ENCODE measurements at regions not wholly inside any gene's neighbourhood (a gene's known extent, or its start where the extent isn't known, plus 50 kb on each side); places are given as distances from the start of the nearest gene placed in this dataset.

GRCh38 chr2:6554466-6554865 is 311.2 kb downstream of the CMPK2 start:
- in situ Hi-C loops (cut with HindIII; ENCODE audit: low pct_unique_long_range_greater_than_20kb, low sequenced_read_pairs), result no loop called here
- no peak for TF ChIP-seq JUND (IDR thresholded peaks at IDR 0.05; ENCODE audit: low read depth)
- DNase-seq (ENCODE audit: low read depth in 1 of 2, low spot score in 1 of 2), result no peak

- DNase-seq (ENCODE audit: low read depth in 1 of 2, low spot score in 1 of 2), result no peak
- in situ Hi-C loops (cut with HindIII; ENCODE audit: low pct_unique_long_range_greater_than_20kb, low sequenced_read_pairs), result no loop called here
Measured at GRCh38 chr2:6556755-6557154, 309.0 kb downstream of the CMPK2 start.

DNA sequence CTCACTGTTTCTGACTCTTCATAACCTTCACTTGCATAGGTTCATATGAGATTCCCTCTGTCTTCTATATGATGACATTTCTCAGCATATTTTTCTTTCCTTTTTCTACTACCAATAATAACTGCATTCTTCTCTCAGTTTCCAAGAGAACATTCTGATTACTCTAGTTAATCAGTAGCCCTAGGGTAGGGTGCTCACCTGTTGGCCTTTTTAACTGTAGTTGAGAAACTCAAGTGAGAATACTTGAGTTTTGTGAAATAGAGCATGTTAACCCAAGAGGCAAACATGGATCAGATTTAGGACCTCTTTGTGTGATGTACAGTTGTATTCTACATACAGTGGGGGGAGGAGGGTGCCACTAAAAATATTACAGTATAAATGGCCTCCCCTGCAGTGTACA is 308.0 kb downstream of the CMPK2 start:
- in situ Hi-C loops (cut with HindIII; ENCODE audit: low pct_unique_long_range_greater_than_20kb, low sequenced_read_pairs), result no loop called here
- no peak for TF ChIP-seq JUND (IDR thresholded peaks at IDR 0.05; ENCODE audit: low read depth)
- DNase-seq (ENCODE audit: low read depth in 1 of 2, low spot score in 1 of 2), result no peak

More at GRCh38 chr2:6556755-6557154, 309.0 kb downstream of the CMPK2 start:
- TF ChIP-seq JUND (IDR thresholded peaks at IDR 0.05; ENCODE audit: low read depth), result no peak

DNA sequence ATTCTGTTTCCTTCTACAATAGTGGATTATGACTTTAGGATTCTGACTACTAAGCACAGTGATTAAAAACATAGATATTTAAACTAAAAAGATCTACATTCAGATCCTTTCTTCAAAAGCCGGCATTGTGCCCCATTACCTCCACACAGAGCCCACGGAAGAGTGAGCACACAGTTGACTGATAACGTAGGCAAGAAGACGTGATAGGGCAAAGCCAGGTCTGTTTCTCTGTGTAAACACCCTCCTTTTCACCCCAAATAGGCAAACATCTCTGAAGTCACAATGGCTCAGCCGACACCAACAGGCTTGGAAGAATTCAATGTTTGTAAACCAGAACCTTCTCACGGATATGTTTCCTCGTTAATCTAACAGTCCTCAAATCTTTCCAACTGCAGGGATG is 302.9 kb downstream of the CMPK2 start:
- in situ Hi-C loops (cut with HindIII; ENCODE audit: low pct_unique_long_range_greater_than_20kb, low sequenced_read_pairs), result no loop called here
- TF ChIP-seq JUND (IDR thresholded peaks at IDR 0.05; ENCODE audit: low read depth), result no peak
- no peak for DNase-seq (ENCODE audit: low read depth in 1 of 2, low spot score in 1 of 2)

GRCh38 chr2:6564326-6564725 is 301.4 kb downstream of the CMPK2 start:
- no peak for DNase-seq (ENCODE audit: low read depth in 1 of 2, low spot score in 1 of 2)
- in situ Hi-C loops (cut with HindIII; ENCODE audit: low pct_unique_long_range_greater_than_20kb, low sequenced_read_pairs), result no loop called here
- TF ChIP-seq JUND (IDR thresholded peaks at IDR 0.05; ENCODE audit: low read depth), result no peak

- no peak for TF ChIP-seq JUND (IDR thresholded peaks at IDR 0.05; ENCODE audit: low read depth)
- DNase-seq (ENCODE audit: low read depth in 1 of 2, low spot score in 1 of 2), result no peak
- in situ Hi-C loops (cut with HindIII; ENCODE audit: low pct_unique_long_range_greater_than_20kb, low sequenced_read_pairs), result no loop called here
Measured at GRCh38 chr2:6574121-6574520, 291.6 kb downstream of the CMPK2 start.

DNA sequence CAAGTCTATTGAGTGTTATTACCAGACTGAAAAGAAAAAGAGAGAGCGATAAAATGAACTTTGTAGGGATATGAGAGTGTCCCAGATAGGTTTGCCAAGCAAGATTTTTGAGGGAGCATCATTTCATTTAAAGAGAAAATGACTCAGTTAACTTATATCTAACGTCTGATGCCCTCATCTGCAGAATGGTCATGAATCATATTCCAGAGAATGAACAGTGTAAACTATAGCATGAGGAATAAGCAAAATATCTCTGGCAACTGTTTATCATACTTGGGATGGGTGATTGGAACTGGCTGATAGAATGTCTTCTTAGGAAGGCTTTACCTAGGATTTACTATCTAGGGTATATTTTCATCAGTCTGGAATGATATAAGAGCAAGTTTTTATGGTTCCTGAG is 289.4 kb downstream of the CMPK2 start:
- no peak for DNase-seq (ENCODE audit: low read depth in 1 of 2, low spot score in 1 of 2)
- no peak for TF ChIP-seq JUND (IDR thresholded peaks at IDR 0.05; ENCODE audit: low read depth)
- in situ Hi-C loops (cut with HindIII; ENCODE audit: low pct_unique_long_range_greater_than_20kb, low sequenced_read_pairs), result no loop called here

DNA sequence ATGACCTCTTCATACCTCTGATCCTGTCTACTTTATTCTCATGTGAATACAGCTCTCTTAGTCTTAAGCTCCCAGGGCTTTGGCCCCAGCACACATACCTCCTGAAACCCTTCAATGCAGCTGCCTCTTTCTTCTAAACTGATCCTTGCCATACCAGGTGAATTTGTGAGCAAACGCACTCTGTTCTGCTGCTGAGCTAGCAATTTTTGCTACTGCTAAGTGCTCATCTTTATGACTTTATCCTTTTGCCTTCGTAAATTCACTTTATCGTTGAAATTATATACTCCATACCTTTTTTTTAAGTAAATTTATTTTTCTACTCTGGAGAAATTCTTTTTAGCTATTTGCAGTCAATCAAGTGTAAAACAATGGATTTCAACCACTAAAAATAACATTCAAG is 287.7 kb downstream of the CMPK2 start:
- no peak for DNase-seq (ENCODE audit: low read depth in 1 of 2, low spot score in 1 of 2)
- no peak for TF ChIP-seq JUND (IDR thresholded peaks at IDR 0.05; ENCODE audit: low read depth)
- in situ Hi-C loops (cut with HindIII; ENCODE audit: low pct_unique_long_range_greater_than_20kb, low sequenced_read_pairs), result no loop called here

DNA sequence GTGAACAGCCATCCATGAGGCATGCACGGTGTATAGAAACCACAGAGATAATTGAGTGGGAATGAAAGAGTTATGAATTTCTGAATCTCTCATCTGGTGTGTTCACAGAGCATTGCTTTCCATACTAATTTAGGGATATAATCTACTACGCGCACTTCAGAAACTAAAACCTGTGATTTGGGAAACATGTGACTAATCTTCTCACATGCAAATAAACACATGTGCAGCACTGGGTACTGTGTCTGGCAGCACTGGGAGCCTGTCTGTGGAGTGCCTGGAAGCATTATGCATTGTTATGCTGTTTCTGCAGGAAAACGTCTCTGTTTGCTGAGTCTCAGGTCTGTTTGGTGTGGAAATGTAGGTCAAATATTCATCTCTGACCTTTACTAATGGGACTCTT is 287.3 kb downstream of the CMPK2 start:
- TF ChIP-seq JUND (IDR thresholded peaks at IDR 0.05; ENCODE audit: low read depth), result no peak
- no peak for DNase-seq (ENCODE audit: low read depth in 1 of 2, low spot score in 1 of 2)
- in situ Hi-C loops (cut with HindIII; ENCODE audit: low pct_unique_long_range_greater_than_20kb, low sequenced_read_pairs), result no loop called here

DNA sequence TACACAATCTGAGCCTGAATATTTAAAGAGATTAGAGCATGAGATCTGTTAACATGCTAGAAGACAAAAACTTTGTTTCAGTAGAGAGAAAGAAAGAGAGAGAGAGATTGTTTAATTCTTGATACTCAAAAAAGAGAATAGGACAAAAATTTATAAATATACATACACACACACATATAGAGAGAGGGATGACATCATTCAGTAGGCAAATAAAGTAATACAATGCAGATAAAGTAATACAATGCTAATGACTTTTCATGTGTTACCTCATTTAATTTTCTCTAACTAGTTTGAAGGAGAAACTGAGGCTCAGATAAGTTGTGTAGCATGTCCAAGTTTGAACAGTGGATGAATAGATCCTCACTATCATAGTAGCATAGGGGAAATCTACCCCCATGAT is 286.4 kb downstream of the CMPK2 start:
- in situ Hi-C loops (cut with HindIII; ENCODE audit: low pct_unique_long_range_greater_than_20kb, low sequenced_read_pairs), result no loop called here
- no peak for DNase-seq (ENCODE audit: low read depth in 1 of 2, low spot score in 1 of 2)
- TF ChIP-seq JUND (IDR thresholded peaks at IDR 0.05; ENCODE audit: low read depth), result no peak

DNA sequence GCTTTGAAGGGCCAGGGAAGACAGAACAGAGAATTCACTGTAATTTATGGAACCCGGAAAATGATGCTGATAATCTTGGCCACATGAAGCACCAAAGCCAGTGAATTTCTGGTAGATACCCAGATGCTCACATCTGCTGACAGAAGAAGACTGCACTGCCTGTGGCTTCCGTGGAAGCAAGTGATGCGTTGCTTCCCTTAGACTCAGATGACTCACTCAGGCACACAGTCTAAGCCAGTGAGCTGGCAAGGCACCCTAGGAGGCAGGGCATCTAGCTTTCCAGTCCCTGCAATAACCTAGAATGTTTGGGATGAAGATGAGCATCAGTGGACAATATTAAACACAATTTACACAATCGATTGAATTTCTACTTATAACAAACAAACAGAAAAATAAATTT is 284.7 kb downstream of the CMPK2 start:
- no peak for DNase-seq (ENCODE audit: low read depth in 1 of 2, low spot score in 1 of 2)
- no peak for TF ChIP-seq JUND (IDR thresholded peaks at IDR 0.05; ENCODE audit: low read depth)
- in situ Hi-C loops (cut with HindIII; ENCODE audit: low pct_unique_long_range_greater_than_20kb, low sequenced_read_pairs), result no loop called here

- no peak for DNase-seq (ENCODE audit: low read depth in 1 of 2, low spot score in 1 of 2)
- TF ChIP-seq JUND (IDR thresholded peaks at IDR 0.05; ENCODE audit: low read depth), result no peak
- in situ Hi-C loops (cut with HindIII; ENCODE audit: low pct_unique_long_range_greater_than_20kb, low sequenced_read_pairs), result no loop called here
Measured at GRCh38 chr2:6589150-6589549, 276.6 kb downstream of the CMPK2 start.

DNA sequence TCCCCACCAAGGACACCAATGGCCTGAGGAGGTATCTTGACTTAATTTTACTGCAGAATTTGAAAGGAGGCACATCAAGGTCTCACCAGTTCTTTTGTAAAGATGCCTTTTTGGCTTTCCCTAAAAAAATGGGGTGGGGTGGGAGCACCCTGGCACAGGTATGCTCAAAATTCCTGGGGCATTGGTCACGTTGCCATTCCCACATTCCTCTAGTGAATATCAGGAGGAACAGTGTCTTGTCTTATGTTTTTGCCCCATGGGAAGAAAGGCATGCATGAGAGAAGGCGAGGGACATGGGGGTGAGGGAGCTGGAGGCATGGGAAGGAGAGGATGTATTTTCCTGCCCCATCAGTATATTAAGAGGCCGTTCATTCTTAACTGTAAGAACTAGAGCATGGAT is 275.3 kb downstream of the CMPK2 start:
- no peak for DNase-seq (ENCODE audit: low read depth in 1 of 2, low spot score in 1 of 2)
- TF ChIP-seq JUND (IDR thresholded peaks at IDR 0.05; ENCODE audit: low read depth), result no peak
- in situ Hi-C loops (cut with HindIII; ENCODE audit: low pct_unique_long_range_greater_than_20kb, low sequenced_read_pairs), result no loop called here

DNA sequence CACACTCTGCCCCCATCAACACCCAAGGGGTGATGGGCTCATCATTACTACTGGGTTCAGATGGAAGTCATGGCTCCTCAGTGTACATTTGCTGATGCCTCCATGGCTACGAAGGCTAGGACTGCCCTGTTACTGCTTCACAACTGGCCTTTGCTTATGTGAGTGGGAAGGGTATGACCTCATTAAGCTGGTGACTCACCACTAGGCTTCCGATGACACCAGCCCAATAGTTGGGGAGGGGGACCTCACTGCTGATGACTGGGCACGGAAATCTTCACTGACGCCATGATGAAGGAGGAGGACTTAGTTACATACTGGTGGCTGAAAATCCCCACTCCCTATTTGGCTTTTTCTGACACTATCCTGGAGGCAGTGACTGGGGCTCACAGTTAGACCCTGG is 263.2 kb downstream of the CMPK2 start:
- DNase-seq (ENCODE audit: low read depth in 1 of 2, low spot score in 1 of 2), result no peak
- TF ChIP-seq JUND (IDR thresholded peaks at IDR 0.05; ENCODE audit: low read depth), result no peak
- in situ Hi-C loops (cut with HindIII; ENCODE audit: low pct_unique_long_range_greater_than_20kb, low sequenced_read_pairs), result no loop called here
